ENCODE measurements at regions not wholly inside any gene's neighbourhood (a gene's known extent, or its start where the extent isn't known, plus 50 kb on each side); places are given as distances from the start of the nearest gene placed in this dataset.

- TF ChIP-seq CTCF (conservative IDR thresholded peaks at IDR 0.05; ENCODE audit: low read length) (no peak), EZH2phosphoT487 (IDR thresholded peaks at IDR 0.05; ENCODE audit: borderline replicate concordance) (no peak)
Measured at GRCh38 chr4:31220921-31221320, 500.8 kb downstream of the PCDH7 start.

Data from Loucy (cell line).